Panc1 (cell line): ENCODE measurements at regions not wholly inside any gene's neighbourhood (a gene's known extent, or its start where the extent isn't known, plus 50 kb on each side); places are given as distances from the start of the nearest gene placed in this dataset.

Source experiments
- POLR2AphosphoS5 ChIP-seq: IDR thresholded peaks from 2 replicates; pipeline ENCODE4 v1.6.1; 2012; ENCODE audit warnings: mild to moderate bottlenecking, low read depth, low read length, moderate library complexity
- SIN3A ChIP-seq: IDR thresholded peaks from 2 replicates; pipeline ENCODE4 v1.6.1; 2012; ENCODE audit warnings: low read depth, mild to moderate bottlenecking, low read length, moderate library complexity, borderline replicate concordance; ENCODE audit not compliant: insufficient read depth
- TF ChIP-seq, protein P1 (sequence below): fragments of 450-650 bp; IDR thresholded peaks from 2 replicates; pipeline ENCODE4 v1.5.1; 2017; ENCODE audit warnings: mild to moderate bottlenecking

DNA sequence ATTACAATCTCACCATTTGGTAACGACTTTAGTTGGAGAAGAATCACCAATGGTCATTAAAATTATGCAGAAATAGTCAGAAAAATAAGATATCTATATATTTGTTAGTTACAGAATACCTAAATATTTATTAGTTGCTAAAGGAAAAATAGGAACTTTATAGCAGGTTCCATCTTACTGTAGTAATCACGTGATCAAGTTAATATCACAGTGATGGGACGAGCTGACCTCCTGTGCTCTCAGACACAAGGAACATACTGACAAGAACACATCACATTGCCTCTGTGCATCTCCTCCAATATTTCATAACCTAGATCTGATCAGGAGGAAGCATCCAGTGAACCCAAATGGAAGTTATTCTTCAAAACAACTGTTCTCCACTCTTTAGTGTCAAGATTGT, 215.3 kb downstream of the GALR1 start:
- no peak for TF ChIP-seq POLR2AphosphoS5
- TF ChIP-seq, protein P1, sequence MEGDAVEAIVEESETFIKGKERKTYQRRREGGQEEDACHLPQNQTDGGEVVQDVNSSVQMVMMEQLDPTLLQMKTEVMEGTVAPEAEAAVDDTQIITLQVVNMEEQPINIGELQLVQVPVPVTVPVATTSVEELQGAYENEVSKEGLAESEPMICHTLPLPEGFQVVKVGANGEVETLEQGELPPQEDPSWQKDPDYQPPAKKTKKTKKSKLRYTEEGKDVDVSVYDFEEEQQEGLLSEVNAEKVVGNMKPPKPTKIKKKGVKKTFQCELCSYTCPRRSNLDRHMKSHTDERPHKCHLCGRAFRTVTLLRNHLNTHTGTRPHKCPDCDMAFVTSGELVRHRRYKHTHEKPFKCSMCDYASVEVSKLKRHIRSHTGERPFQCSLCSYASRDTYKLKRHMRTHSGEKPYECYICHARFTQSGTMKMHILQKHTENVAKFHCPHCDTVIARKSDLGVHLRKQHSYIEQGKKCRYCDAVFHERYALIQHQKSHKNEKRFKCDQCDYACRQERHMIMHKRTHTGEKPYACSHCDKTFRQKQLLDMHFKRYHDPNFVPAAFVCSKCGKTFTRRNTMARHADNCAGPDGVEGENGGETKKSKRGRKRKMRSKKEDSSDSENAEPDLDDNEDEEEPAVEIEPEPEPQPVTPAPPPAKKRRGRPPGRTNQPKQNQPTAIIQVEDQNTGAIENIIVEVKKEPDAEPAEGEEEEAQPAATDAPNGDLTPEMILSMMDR: no peak
- TF ChIP-seq SIN3A: no peak
